GM06990 (cell line): ENCODE measurements at regions not wholly inside any gene's neighbourhood (a gene's known extent, or its start where the extent isn't known, plus 50 kb on each side); places are given as distances from the start of the nearest gene placed in this dataset.
"Not testable (repeated sequence)": the region's sequence is repeated elsewhere in the genome, so short reads cannot be mapped to it uniquely, and the experiment has no call there.

Source experiments
- DNase-seq: peaks from one replicate; pipeline ENCODE4 v3.0.0-alpha.2; 2011; ENCODE audit not compliant: insufficient read length; ENCODE audit errors: extremely low read depth
- H3K27me3 ChIP-seq: replicated peaks from 2 replicates; pipeline ENCODE4 v1.6.0; 2011; ENCODE audit warnings: low read length; ENCODE audit not compliant: control insufficient read depth, insufficient read depth
- H3K36me3 ChIP-seq: 2 replicates; pipeline ENCODE4 v1.5.1; 2011; ENCODE audit warnings: low read length; ENCODE audit not compliant: control insufficient read depth, insufficient read depth
- H3K4me3 ChIP-seq: replicated peaks from 2 replicates; pipeline ENCODE4 v1.5.1; 2011; ENCODE audit warnings: low read depth, mild to moderate bottlenecking, control low read depth, low read length
- CTCF ChIP-seq: IDR thresholded peaks from 2 replicates; pipeline ENCODE4 v1.5.1; 2011; ENCODE audit warnings: low read length, control low read depth, mild to moderate bottlenecking, inconsistent platforms; ENCODE audit not compliant: insufficient read depth, poor library complexity, severe bottlenecking

GRCh38 chr10:120229641-120230040, 227.4 kb upstream of the PLPP4 start:
- H3K27me3 ChIP-seq: no peaks in the 10 kb centered on the region
- DNase-seq: no peak
- no peaks in the 10 kb centered on the region for H3K36me3 ChIP-seq
- TF ChIP-seq CTCF: no peak
- no peak overlapping the region for H3K4me3 ChIP-seq

- H3K27me3 ChIP-seq, H3K36me3 ChIP-seq, DNase-seq, H3K4me3 ChIP-seq: not testable (repeated sequence)
These were observed 217.3 kb upstream of the PLPP4 start for GRCh38 chr10:120239695-120240094.

GRCh38 chr10:120251821-120252442, 205.1 kb upstream of the PLPP4 start:
- TF ChIP-seq CTCF: no peak

GRCh38 chr10:120253131-120253530, 203.9 kb upstream of the PLPP4 start:
- no peak for DNase-seq
- H3K27me3 ChIP-seq: no peaks in the 10 kb centered on the region
- no peaks in the 10 kb centered on the region for H3K36me3 ChIP-seq
- no peak overlapping the region for H3K4me3 ChIP-seq
- TF ChIP-seq CTCF: no peak

More at GRCh38 chr10:120251821-120252442, 205.1 kb upstream of the PLPP4 start:
- H3K36me3 ChIP-seq: no peaks in the 10 kb centered on the region
- no peak for DNase-seq
- no peak overlapping the region for H3K4me3 ChIP-seq
- no peaks in the 10 kb centered on the region for H3K27me3 ChIP-seq

- H3K27me3 ChIP-seq: no peaks in the 10 kb centered on the region; the same call in 1 of the 2 replicates
- DNase-seq: no peak
- H3K4me3 ChIP-seq: no peak overlapping the region
- H3K36me3 ChIP-seq: no peaks in the 10 kb centered on the region
- TF ChIP-seq CTCF: no peak
These were observed 196.6 kb upstream of the PLPP4 start for GRCh38 chr10:120260456-120260855.

- Histone ChIP-seq H3K27me3 (no peaks in the 10 kb centered on the region; the same call in 1 of the 2 replicates), H3K36me3 (no peaks in the 10 kb centered on the region), H3K4me3 (no peak overlapping the region)
- DNase-seq: peak; percentile 11
- TF ChIP-seq CTCF: no peak
These were observed 194.0 kb upstream of the PLPP4 start for GRCh38 chr10:120262857-120263547.
